Stomach (tissue), 4 donors: ENCODE measurements at regions not wholly inside any gene's neighbourhood (a gene's known extent, or its start where the extent isn't known, plus 50 kb on each side); places are given as distances from the start of the nearest gene placed in this dataset.
"Not testable (repeated sequence)": the region's sequence is repeated elsewhere in the genome, so short reads cannot be mapped to it uniquely, and the experiment has no call there.

Experiments
- EP300 ChIP-seq: sonication (generic); formaldehyde crosslinking; IDR thresholded peaks from one replicate; pipeline ENCODE4 v1.6.1; 2017; ENCODE audit warnings: antibody characterized with exemption
- POLR2A ChIP-seq, 4 donors: fragments of 450-650 bp; IDR thresholded peaks; one replicate each; pipeline ENCODE4 v1.6.1; 2016; ENCODE audit warnings: antibody characterized with exemption in 4 of 4, control low read depth in 2 of 4, mild to moderate bottlenecking in 1 of 4, moderate library complexity in 1 of 4
- TF ChIP-seq, protein P1 (sequence below), 7 experiments: fragments of 450-650 bp in 4 of 7; fragments of 200-600 bp in 3 of 7; sonication (generic) in 3 of 7; IDR thresholded peaks; one replicate each; pipeline ENCODE4 v1.5.1; 2016 to 2019; ENCODE audit warnings: antibody characterized with exemption in 7 of 7, control low read depth in 2 of 7, mild to moderate bottlenecking in 1 of 7

DNA sequence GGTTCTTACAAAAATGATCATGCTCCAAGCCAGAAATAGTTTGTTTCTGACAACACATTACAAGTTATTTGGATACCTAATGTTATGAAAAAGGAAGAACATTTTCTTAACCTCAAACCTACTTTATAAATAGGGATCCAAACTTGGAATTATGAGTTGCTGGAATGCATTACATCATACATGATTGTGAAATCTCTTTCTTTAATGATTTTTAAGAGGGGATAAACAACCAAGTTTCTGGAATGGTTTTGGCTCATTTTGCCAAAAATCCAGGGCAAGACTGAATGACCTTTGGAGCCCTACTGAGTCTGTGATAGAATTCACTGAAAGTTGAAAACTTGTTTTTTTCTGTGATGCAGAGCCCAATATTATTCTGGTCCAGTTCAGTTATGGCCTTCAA, 157.0 kb upstream of the FOLH1 start:
- TF ChIP-seq, protein P1, sequence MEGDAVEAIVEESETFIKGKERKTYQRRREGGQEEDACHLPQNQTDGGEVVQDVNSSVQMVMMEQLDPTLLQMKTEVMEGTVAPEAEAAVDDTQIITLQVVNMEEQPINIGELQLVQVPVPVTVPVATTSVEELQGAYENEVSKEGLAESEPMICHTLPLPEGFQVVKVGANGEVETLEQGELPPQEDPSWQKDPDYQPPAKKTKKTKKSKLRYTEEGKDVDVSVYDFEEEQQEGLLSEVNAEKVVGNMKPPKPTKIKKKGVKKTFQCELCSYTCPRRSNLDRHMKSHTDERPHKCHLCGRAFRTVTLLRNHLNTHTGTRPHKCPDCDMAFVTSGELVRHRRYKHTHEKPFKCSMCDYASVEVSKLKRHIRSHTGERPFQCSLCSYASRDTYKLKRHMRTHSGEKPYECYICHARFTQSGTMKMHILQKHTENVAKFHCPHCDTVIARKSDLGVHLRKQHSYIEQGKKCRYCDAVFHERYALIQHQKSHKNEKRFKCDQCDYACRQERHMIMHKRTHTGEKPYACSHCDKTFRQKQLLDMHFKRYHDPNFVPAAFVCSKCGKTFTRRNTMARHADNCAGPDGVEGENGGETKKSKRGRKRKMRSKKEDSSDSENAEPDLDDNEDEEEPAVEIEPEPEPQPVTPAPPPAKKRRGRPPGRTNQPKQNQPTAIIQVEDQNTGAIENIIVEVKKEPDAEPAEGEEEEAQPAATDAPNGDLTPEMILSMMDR (IDR thresholded peaks at IDR 0.05), result not testable (repeated sequence)
- TF ChIP-seq POLR2A (IDR thresholded peaks at IDR 0.05); EP300: not testable (repeated sequence)
